PFSK-1 (cell line): ENCODE measurements at regions not wholly inside any gene's neighbourhood (a gene's known extent, or its start where the extent isn't known, plus 50 kb on each side); places are given as distances from the start of the nearest gene placed in this dataset.

Experiments
- POLR2AphosphoS5 ChIP-seq: IDR thresholded peaks from 2 replicates; pipeline ENCODE4 v1.6.1; 2012; ENCODE audit warnings: low read depth, mild to moderate bottlenecking, control low read depth, low read length, moderate library complexity
- SIN3A ChIP-seq: IDR thresholded peaks from 2 replicates; pipeline ENCODE4 v1.6.1; 2012; ENCODE audit warnings: mild to moderate bottlenecking, low read length, moderate library complexity, borderline replicate concordance; ENCODE audit not compliant: insufficient read depth
- TAF1 ChIP-seq: IDR thresholded peaks from 2 replicates; pipeline ENCODE4 v1.6.1; 2012; ENCODE audit warnings: low read length, control low read depth, borderline replicate concordance; ENCODE audit not compliant: insufficient read depth
- TF ChIP-seq, protein P1 (sequence below), 2 experiments: IDR thresholded peaks; 2 replicates each; pipeline versions ENCODE4 v1.6.1 to v1.8.0; 2011 to 2012; ENCODE audit warnings: low read depth in 2 of 2, low read length in 2 of 2, control low read depth in 1 of 2, inconsistent platforms in 1 of 2, mild to moderate bottlenecking in 1 of 2, moderate library complexity in 1 of 2; ENCODE audit not compliant: insufficient read depth in 1 of 2

DNA sequence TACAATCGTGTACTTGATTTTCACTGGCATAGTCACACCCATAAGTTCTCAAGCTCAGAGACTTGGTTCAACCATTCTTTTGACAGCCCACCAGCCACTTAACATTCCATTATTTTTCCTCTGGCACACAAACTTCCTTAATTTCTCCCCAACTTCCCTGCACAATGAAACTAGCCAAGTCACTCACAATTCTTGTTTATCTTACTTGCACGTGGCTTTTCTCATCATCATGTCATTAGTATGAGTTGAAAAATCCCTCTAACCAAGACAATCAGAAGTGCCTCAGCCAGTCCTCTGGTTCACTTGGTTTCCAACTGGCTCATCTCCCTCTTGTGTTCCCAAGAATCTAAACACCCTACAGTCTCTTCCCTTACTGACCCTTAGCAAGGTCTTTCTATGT lies 110.5 kb upstream of the PTPRG start:
- no peak for TF ChIP-seq POLR2AphosphoS5
- TF ChIP-seq, protein P1, sequence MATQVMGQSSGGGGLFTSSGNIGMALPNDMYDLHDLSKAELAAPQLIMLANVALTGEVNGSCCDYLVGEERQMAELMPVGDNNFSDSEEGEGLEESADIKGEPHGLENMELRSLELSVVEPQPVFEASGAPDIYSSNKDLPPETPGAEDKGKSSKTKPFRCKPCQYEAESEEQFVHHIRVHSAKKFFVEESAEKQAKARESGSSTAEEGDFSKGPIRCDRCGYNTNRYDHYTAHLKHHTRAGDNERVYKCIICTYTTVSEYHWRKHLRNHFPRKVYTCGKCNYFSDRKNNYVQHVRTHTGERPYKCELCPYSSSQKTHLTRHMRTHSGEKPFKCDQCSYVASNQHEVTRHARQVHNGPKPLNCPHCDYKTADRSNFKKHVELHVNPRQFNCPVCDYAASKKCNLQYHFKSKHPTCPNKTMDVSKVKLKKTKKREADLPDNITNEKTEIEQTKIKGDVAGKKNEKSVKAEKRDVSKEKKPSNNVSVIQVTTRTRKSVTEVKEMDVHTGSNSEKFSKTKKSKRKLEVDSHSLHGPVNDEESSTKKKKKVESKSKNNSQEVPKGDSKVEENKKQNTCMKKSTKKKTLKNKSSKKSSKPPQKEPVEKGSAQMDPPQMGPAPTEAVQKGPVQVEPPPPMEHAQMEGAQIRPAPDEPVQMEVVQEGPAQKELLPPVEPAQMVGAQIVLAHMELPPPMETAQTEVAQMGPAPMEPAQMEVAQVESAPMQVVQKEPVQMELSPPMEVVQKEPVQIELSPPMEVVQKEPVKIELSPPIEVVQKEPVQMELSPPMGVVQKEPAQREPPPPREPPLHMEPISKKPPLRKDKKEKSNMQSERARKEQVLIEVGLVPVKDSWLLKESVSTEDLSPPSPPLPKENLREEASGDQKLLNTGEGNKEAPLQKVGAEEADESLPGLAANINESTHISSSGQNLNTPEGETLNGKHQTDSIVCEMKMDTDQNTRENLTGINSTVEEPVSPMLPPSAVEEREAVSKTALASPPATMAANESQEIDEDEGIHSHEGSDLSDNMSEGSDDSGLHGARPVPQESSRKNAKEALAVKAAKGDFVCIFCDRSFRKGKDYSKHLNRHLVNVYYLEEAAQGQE (IDR thresholded peaks at IDR 0.05; ENCODE audit: insufficient read depth in 1 of 2, low read depth in 2 of 2, low read length in 2 of 2) = no peak
- TF ChIP-seq TAF1 = no peak
- TF ChIP-seq SIN3A = no peak
